ENCODE measurements at regions not wholly inside any gene's neighbourhood (a gene's known extent, or its start where the extent isn't known, plus 50 kb on each side); places are given as distances from the start of the nearest gene placed in this dataset.
"Not testable (repeated sequence)": the region's sequence is repeated elsewhere in the genome, so short reads cannot be mapped to it uniquely, and the experiment has no call there.

DNA sequence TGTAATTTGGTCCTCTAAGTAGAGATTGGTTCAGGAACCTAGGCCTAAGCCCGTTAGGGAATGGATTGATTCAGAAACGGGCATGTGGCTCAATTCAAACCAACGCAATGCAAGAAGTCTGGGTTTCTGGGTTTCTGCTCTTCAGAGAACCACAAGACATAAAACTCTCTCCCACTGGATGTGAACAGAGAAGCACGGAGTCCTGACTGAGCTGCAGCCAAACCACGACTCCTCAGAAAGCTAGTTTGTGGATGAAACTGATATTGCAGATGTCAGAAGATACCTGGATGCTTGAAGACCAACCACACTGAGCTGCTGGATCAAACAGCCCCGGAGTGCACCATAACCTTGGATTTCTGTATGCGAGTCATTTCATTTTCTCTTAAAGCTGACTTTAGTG, 50.0 kb downstream of the SOD2 start:
- ATAC-seq (no peak), DNase-seq (no peak)
- CTCF ChIA-PET, result interaction anchor here (0.9 kb wide), 1 partner anchor 12 kb away, joined by 3 read pairs; no protein-coding TSS in a partner anchor
- H3K36me3 Mint-ChIP-seq, result no peaks in the 10 kb centered on the region
- peaks cover 3% of the 10 kb centered on the region for H3K9me3 Mint-ChIP-seq (ENCODE audit: low read depth)
- H3K4me3 Mint-ChIP-seq, result no peak overlapping the region
- peaks cover 6% of the 10 kb centered on the region for H3K4me1 Mint-ChIP-seq
- peaks cover 2% of the 10 kb centered on the region for H3K27me3 Mint-ChIP-seq
- H3K27ac Mint-ChIP-seq, result no peak overlapping the region

DNA sequence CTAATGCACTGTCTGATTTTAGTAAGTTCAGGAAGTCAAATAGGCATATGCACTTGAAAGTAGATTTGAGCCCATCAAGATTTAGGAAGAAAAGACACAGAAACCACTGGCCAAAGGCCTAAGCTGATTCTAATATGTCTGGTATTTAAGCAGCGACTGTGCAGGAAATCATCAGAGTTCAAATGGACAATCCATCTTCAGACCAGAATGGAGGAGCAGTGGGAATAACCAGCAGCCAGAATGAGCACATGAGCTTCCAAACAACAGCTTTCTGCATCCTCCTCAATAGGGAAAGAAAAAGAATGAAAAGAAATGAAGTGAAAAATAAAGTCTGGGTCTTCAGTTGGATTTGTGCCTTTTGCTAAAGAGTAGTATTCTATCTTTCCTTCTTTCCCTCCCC, 50.6 kb downstream of the SOD2 start:
- Mint-ChIP-seq H3K36me3 (no peaks in the 10 kb centered on the region), H3K27me3 (peaks cover 2% of the 10 kb centered on the region), H3K4me1 (peaks cover 6% of the 10 kb centered on the region), H3K9me3 (ENCODE audit: low read depth) (peaks cover 3% of the 10 kb centered on the region), H3K27ac (no peak overlapping the region), H3K4me3 (no peak overlapping the region)
- ATAC-seq (no peak), DNase-seq (no peak)
- CTCF ChIA-PET, result interaction anchor here (0.9 kb wide), 1 partner anchor 12 kb away, joined by 3 read pairs; no protein-coding TSS in a partner anchor

GRCh38 chr6:159640722-159641482, 52.1 kb downstream of the SOD2 start:
- CTCF ChIA-PET, result no interaction called here
- H3K36me3 Mint-ChIP-seq, result no peaks in the 10 kb centered on the region
- H3K4me3 Mint-ChIP-seq, result no peak overlapping the region
- ATAC-seq (no peak), DNase-seq (no peak)
- H3K9me3 Mint-ChIP-seq (ENCODE audit: low read depth), result peaks cover 3% of the 10 kb centered on the region
- no peaks in the 10 kb centered on the region for H3K4me1 Mint-ChIP-seq
- H3K27ac Mint-ChIP-seq, result no peak overlapping the region
- peaks cover 2% of the 10 kb centered on the region for H3K27me3 Mint-ChIP-seq

DNA sequence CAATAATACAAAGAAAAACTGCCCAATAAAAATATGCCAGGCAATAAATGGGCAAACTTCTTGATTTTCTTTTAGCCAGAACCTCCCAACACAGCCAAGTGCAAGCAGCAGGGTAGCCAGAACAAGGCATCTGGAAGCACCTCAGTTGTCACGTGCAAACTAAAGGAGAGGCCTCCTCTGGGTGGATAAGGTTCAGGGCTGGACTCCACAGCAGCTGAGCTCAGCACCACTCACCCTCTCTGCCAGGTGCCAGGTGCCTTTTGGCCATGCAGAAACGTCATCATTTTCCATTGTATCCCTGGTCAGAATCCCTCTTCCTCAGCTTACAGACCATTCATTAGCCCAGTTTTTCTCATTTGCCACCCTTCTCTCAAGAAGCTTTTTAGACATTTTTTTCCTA, 52.7 kb downstream of the SOD2 start:
- ATAC-seq, result no peak
- no peak overlapping the region for H3K4me3 Mint-ChIP-seq
- CTCF ChIA-PET, result no interaction called here
- no peak for DNase-seq
- peaks cover 3% of the 10 kb centered on the region for H3K9me3 Mint-ChIP-seq (ENCODE audit: low read depth)
- no peak overlapping the region for H3K27ac Mint-ChIP-seq
- H3K4me1 Mint-ChIP-seq, result no peaks in the 10 kb centered on the region
- no peaks in the 10 kb centered on the region for H3K36me3 Mint-ChIP-seq
- H3K27me3 Mint-ChIP-seq, result peaks cover 2% of the 10 kb centered on the region

DNA sequence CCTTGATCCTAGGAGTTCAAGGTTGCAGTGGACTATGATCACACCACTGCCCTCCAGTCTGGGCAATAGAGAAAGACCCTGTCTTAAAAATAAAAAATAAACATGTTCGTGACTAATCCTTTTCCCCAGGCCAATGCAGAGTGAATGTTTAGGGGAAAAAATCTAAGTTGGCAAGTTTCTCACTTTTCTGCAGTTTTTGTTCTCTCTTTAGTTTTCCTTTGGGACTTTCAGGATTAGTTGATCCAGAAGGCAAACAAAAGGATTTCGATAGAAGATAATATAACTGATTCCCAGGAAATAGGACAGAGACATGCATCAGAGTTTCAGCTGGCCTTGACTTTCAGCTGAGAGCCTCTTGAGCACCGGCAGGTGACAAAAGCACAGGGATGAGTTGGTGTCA, 53.3 kb downstream of the SOD2 start:
- no peaks in the 10 kb centered on the region for H3K4me1 Mint-ChIP-seq

DNA sequence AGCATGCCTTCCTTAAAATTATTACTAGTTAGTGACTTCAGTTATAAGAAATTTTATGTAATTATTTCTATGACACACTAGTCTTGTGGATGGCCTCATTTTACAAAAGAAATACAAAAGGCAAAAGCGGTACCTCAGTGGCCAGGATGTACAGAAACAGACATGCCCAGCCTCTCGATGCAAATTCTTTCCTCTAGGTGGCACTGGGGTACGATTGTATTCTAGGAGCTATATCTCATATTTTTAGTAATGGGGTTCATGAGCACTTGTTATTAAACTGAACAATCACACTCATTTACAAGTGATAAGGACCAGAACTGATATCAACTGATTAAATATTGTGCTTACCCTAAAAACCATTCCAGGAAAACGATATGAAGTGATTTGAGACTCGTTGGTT, 59.8 kb downstream of the SOD2 start:
- CTCF ChIA-PET, result interaction anchor here (1.1 to 2.4 kb wide), 2 partner anchors 11 to 22 kb away, joined by 3 to 15 read pairs; no protein-coding TSS in a partner anchor
- no peak overlapping the region for H3K4me3 Mint-ChIP-seq
- ATAC-seq (no peak), DNase-seq (no peak)
- no peaks in the 10 kb centered on the region for H3K27me3 Mint-ChIP-seq
- no peaks in the 10 kb centered on the region for H3K4me1 Mint-ChIP-seq
- no peaks in the 10 kb centered on the region for H3K9me3 Mint-ChIP-seq (ENCODE audit: low read depth)
- no peaks in the 10 kb centered on the region for H3K36me3 Mint-ChIP-seq
- H3K27ac Mint-ChIP-seq, result no peak overlapping the region

More for the DNA sequence above, 53.3 kb downstream of the SOD2 start:
- ATAC-seq (no peak), DNase-seq (no peak)
- no peak overlapping the region for H3K4me3 Mint-ChIP-seq
- H3K36me3 Mint-ChIP-seq, result no peaks in the 10 kb centered on the region
- H3K27ac Mint-ChIP-seq, result no peak overlapping the region
- H3K9me3 Mint-ChIP-seq (ENCODE audit: low read depth), result peaks cover 3% of the 10 kb centered on the region
- peaks cover 2% of the 10 kb centered on the region for H3K27me3 Mint-ChIP-seq
- CTCF ChIA-PET, result no interaction called here

DNA sequence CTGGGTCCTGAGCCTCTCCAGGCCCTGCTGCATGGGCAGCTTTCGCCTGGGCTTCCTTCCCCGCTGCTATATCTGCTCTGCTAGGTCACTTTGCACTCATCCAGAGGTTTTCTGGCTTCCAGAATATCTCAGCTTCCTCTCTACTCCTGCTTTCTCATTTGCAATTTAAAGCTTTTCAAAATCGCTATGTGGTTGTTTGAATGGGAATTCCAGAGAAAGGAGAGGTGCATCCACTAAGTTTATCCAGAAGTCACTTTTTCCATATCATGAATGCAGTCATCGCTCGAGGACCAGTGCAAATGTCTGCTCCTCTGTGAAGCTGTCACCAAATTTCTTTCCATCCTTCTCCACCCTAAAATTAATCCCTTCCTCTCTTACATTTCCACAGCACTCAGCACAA, 61.2 kb downstream of the SOD2 start:
- Mint-ChIP-seq H3K4me3 (no peak overlapping the region), H3K36me3 (no peaks in the 10 kb centered on the region), H3K27ac (no peak overlapping the region), H3K27me3 (no peaks in the 10 kb centered on the region), H3K9me3 (ENCODE audit: low read depth) (no peaks in the 10 kb centered on the region), H3K4me1 (no peaks in the 10 kb centered on the region)
- DNase-seq, result no peak
- no peak for ATAC-seq
- CTCF ChIA-PET, result interaction anchor here (1.4 kb wide), 1 partner anchor 23 kb away, joined by 3 read pairs; no protein-coding TSS in a partner anchor

DNA sequence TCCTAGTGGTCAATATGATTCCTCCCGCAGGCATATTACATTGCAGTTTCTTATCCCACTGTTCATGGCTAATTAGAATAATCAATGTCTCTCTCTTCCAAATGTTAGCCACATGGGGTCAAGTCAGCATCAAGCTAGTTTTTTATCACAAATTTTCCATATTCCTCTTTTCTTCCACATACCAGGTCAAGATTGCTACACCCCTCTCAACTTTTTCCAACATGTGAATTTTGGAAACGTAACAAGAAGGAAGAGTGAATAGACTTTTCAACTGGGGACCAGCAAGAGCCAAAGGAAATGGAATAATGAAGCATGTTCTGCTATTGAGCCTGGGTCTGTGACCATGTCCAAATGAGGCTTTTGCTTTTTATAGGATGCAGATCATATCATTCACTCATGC, 65.1 kb downstream of the SOD2 start:
- DNase-seq (no peak), ATAC-seq (no peak)
- H3K27ac Mint-ChIP-seq, result no peak overlapping the region
- H3K4me1 Mint-ChIP-seq, result no peaks in the 10 kb centered on the region
- CTCF ChIA-PET, result no interaction called here
- no peaks in the 10 kb centered on the region for H3K9me3 Mint-ChIP-seq (ENCODE audit: low read depth)
- H3K4me3 Mint-ChIP-seq, result no peak overlapping the region
- H3K36me3 Mint-ChIP-seq, result no peaks in the 10 kb centered on the region
- no peaks in the 10 kb centered on the region for H3K27me3 Mint-ChIP-seq

DNA sequence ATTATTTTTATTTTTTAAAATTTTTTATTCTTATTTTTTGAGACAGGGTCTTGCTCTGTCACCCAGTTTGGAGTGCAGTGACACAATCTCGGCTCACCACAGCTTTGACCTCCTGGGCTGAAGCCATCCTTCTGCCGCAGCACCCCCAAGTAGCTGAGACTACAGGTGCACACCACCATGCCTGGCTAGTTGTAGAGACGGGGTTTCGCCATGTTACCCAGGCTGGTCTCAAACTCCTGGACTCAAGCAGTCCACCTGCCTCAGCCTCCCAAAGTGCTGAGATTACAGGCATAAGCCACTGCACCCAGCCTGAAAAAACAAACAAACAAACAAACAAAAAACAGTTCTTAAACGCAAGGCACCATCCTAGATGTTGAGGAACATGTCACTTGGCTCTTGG, 66.5 kb downstream of the SOD2 start:
- CTCF ChIA-PET, result interaction anchor here (1.2 kb wide), 1 partner anchor 28 kb away, joined by 5 read pairs; no protein-coding TSS in a partner anchor
- DNase-seq; H3K36me3 Mint-ChIP-seq; H3K9me3 Mint-ChIP-seq (ENCODE audit: low read depth); ATAC-seq; H3K27ac Mint-ChIP-seq; H3K27me3 Mint-ChIP-seq; H3K4me1 Mint-ChIP-seq; H3K4me3 Mint-ChIP-seq: not testable (repeated sequence)

DNA sequence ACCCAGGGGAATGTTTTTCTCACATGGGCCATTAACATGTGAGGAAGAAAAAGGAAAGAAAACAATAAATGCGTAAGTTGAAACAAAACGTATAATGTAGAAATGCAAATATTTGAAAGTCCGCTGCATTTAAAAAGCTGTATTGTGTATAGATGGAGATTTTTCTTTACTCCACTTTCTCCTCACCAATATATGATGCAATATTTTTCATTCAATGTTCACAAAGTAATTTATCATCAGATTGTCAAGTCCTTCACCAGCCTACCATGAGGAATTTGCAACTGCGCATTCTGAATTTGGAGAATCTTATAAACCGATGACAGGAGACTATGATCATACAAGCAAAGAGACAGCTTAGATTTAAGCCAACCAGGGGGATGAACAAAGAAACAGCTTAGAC, 69.9 kb downstream of the SOD2 start:
- Mint-ChIP-seq H3K4me3 (no peak overlapping the region), H3K4me1 (no peaks in the 10 kb centered on the region), H3K9me3 (ENCODE audit: low read depth) (no peaks in the 10 kb centered on the region), H3K27me3 (peaks cover 4% of the 10 kb centered on the region), H3K27ac (no peak overlapping the region), H3K36me3 (no peaks in the 10 kb centered on the region)
- no peak for DNase-seq
- ATAC-seq, result no peak
- CTCF ChIA-PET, result no interaction called here

GRCh38 chr6:159620947-159621346, 72.1 kb downstream of the SOD2 start:
- ATAC-seq (no peak), DNase-seq (no peak)
- H3K36me3 Mint-ChIP-seq, result no peaks in the 10 kb centered on the region
- H3K27ac Mint-ChIP-seq, result no peak overlapping the region
- H3K27me3 Mint-ChIP-seq, result peaks cover 4% of the 10 kb centered on the region
- H3K9me3 Mint-ChIP-seq (ENCODE audit: low read depth), result peaks cover 5% of the 10 kb centered on the region
- CTCF ChIA-PET, result interaction anchor here (0.7 kb wide), 1 partner anchor 43 kb away, joined by 3 read pairs; no protein-coding TSS in a partner anchor
- no peaks in the 10 kb centered on the region for H3K4me1 Mint-ChIP-seq
- no peak overlapping the region for H3K4me3 Mint-ChIP-seq

GRCh38 chr6:159617444-159617843, 75.6 kb downstream of the SOD2 start:
- Mint-ChIP-seq H3K27me3 (peaks cover 4% of the 10 kb centered on the region), H3K27ac (no peak overlapping the region), H3K4me1 (no peaks in the 10 kb centered on the region), H3K36me3 (no peaks in the 10 kb centered on the region), H3K4me3 (no peak overlapping the region), H3K9me3 (ENCODE audit: low read depth) (peaks cover 15% of the 10 kb centered on the region)
- DNase-seq (no peak), ATAC-seq (no peak)
- CTCF ChIA-PET, result no interaction called here

DNA sequence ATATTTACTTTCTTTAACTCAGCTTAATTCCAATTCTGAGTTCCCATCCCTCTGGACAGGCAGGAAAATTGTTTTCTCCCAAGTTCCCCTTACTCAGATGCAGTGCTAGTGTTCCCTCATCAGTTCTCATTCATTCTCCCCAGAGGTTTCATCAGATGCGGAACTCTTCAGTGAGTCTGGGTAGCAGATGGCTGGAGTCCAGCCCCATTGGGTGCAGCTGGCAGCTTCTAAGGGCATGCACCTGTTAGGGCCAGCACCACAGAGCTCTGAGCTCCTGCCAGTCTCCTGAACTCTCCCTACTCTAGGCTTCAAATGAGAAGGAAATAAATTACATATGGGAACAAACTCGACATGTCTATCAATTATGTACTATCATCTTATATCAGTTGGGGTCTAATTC, 76.6 kb downstream of the SOD2 start:
- no peaks in the 10 kb centered on the region for H3K4me1 Mint-ChIP-seq
- H3K36me3 Mint-ChIP-seq, result no peaks in the 10 kb centered on the region
- CTCF ChIA-PET, result no interaction called here
- H3K27me3 Mint-ChIP-seq, result peaks cover 4% of the 10 kb centered on the region
- no peak overlapping the region for H3K27ac Mint-ChIP-seq
- H3K9me3 Mint-ChIP-seq (ENCODE audit: low read depth), result peaks cover 15% of the 10 kb centered on the region
- ATAC-seq (no peak), DNase-seq (no peak)
- H3K4me3 Mint-ChIP-seq, result no peak overlapping the region

- peaks cover 4% of the 10 kb centered on the region for H3K27me3 Mint-ChIP-seq
- H3K4me3 Mint-ChIP-seq, result no peak overlapping the region
- CTCF ChIA-PET, result no interaction called here
- H3K36me3 Mint-ChIP-seq, result no peaks in the 10 kb centered on the region
- no peaks in the 10 kb centered on the region for H3K4me1 Mint-ChIP-seq
- DNase-seq (no peak), ATAC-seq (no peak)
- H3K9me3 Mint-ChIP-seq (ENCODE audit: low read depth), result peaks cover 15% of the 10 kb centered on the region
- H3K27ac Mint-ChIP-seq, result no peak overlapping the region
These were observed 77.1 kb downstream of the SOD2 start for GRCh38 chr6:159615918-159616317.
